GM13977 (cell line): ENCODE measurements at regions not wholly inside any gene's neighbourhood (a gene's known extent, or its start where the extent isn't known, plus 50 kb on each side); places are given as distances from the start of the nearest gene placed in this dataset.

Source experiments
- DNase-seq: peaks from one replicate; pipeline ENCODE4 v3.0.0; 2012; ENCODE audit warnings: low spot score
- CTCF ChIP-seq: IDR thresholded peaks from 2 replicates; pipeline ENCODE4 v1.5.1; 2012; ENCODE audit warnings: mild to moderate bottlenecking, control low read depth; ENCODE audit not compliant: insufficient read depth; ENCODE audit errors: extremely low read depth, missing control alignments
- in situ Hi-C: fragments of 300-500 bp; cut with MboI; formaldehyde crosslinking; loops from one replicate; pipeline ENCODE4 v1.12.0; 2022; ENCODE audit warnings: low sequenced_read_pairs, low pct_unique_long_range_greater_than_20kb, mixed read lengths, inconsistent platforms; ENCODE audit not compliant: unreplicated experiment

GRCh38 chr5:171693412-171693811 lies 92.2 kb upstream of the SMIM23 start:
- no peak for TF ChIP-seq CTCF
- no peak for DNase-seq
- in situ Hi-C loops: no loop called here

- no peak for TF ChIP-seq CTCF
- in situ Hi-C loops: no loop called here
- no peak for DNase-seq
Observed at GRCh38 chr5:171695804-171696203, 89.8 kb upstream of the SMIM23 start.

- no peak for TF ChIP-seq CTCF
- in situ Hi-C loops: no loop called here
- DNase-seq: no peak
Observed at GRCh38 chr5:171697221-171698102, 88.2 kb upstream of the SMIM23 start.

GRCh38 chr5:171700318-171700912 lies 85.2 kb upstream of the SMIM23 start:
- no peak for TF ChIP-seq CTCF
- in situ Hi-C loops: no loop called here
- DNase-seq: no peak

- DNase-seq: no peak
- in situ Hi-C loops: no loop called here
- no peak for TF ChIP-seq CTCF
Observed at GRCh38 chr5:171701100-171701541, 84.5 kb upstream of the SMIM23 start.

- in situ Hi-C loops: no loop called here
- no peak for DNase-seq
- TF ChIP-seq CTCF: no peak
Observed at GRCh38 chr5:171702135-171702770, 83.4 kb upstream of the SMIM23 start.
